DOHH2 (cell line): ENCODE measurements at regions not wholly inside any gene's neighbourhood (a gene's known extent, or its start where the extent isn't known, plus 50 kb on each side); places are given as distances from the start of the nearest gene placed in this dataset.

ENCODE experiments used
- H3F3A ChIP-seq: fragments of 200-600 bp; sonication (generic), shearing (Covaris generic); 2 replicates; pipeline ENCODE4 v1.6.0; 2016; ENCODE audit warnings: antibody characterized with exemption, mild to moderate bottlenecking; ENCODE audit not compliant: control insufficient read depth, insufficient read depth
- H3K27ac ChIP-seq: fragments of 200-600 bp; sonication (generic); 2 replicates; pipeline ENCODE4 v1.5.1; 2014; ENCODE audit warnings: low read depth, mild to moderate bottlenecking, low read length, moderate library complexity
- H3K27me3 ChIP-seq: fragments of 200-600 bp; sonication (generic); 2 replicates; pipeline ENCODE4 v1.6.1; 2014; ENCODE audit warnings: mild to moderate bottlenecking, low read length, mixed read lengths; ENCODE audit not compliant: control insufficient read depth
- H3K36me3 ChIP-seq: fragments of 200-600 bp; sonication (generic); 2 replicates; pipeline ENCODE4 v1.6.1; 2014; ENCODE audit warnings: mild to moderate bottlenecking, low read length, moderate library complexity, mixed read lengths; ENCODE audit not compliant: control insufficient read depth
- H3K4me1 ChIP-seq: fragments of 200-600 bp; sonication (generic); 2 replicates; pipeline ENCODE4 v1.6.1; 2014; ENCODE audit warnings: mild to moderate bottlenecking, low read length, mixed read lengths; ENCODE audit not compliant: control insufficient read depth
- H3K4me2 ChIP-seq: fragments of 200-600 bp; sonication (generic); 2 replicates; pipeline ENCODE4 v1.6.0; 2014; ENCODE audit warnings: mild to moderate bottlenecking, low read length, moderate library complexity
- H3K4me3 ChIP-seq: fragments of 200-600 bp; sonication (generic); 2 replicates; pipeline ENCODE4 v1.5.1; 2014; ENCODE audit warnings: mild to moderate bottlenecking, low read length, mixed read lengths
- H3K79me2 ChIP-seq: fragments of 200-600 bp; sonication (generic); 2 replicates; pipeline ENCODE4 v1.6.1; 2014; ENCODE audit warnings: mild to moderate bottlenecking, low read length, mixed read lengths; ENCODE audit not compliant: control insufficient read depth
- H3K9me2 ChIP-seq: fragments of 200-600 bp; sonication (generic); replicated peaks from 2 replicates; pipeline ENCODE4 v1.6.1; 2014; ENCODE audit warnings: mild to moderate bottlenecking, low read length, mixed read lengths; ENCODE audit not compliant: control insufficient read depth
- H3K9me3 ChIP-seq: fragments of 200-600 bp; sonication (generic); 2 replicates; pipeline ENCODE4 v1.6.1; 2014; ENCODE audit warnings: antibody characterized with exemption, low read length, mixed read lengths; ENCODE audit not compliant: control insufficient read depth, insufficient read depth
- H4K20me1 ChIP-seq: fragments of 200-600 bp; sonication (generic); 2 replicates; pipeline ENCODE4 v1.6.0; 2014; ENCODE audit warnings: low read depth, mild to moderate bottlenecking, antibody characterized with exemption, low read length, moderate library complexity; ENCODE audit not compliant: control insufficient read depth, insufficient read depth
- CTCF ChIP-seq: fragments of 200-600 bp; sonication (generic); IDR thresholded peaks from one replicate; pipeline ENCODE4 v1.5.1; 2014; ENCODE audit warnings: antibody characterized with exemption, mild to moderate bottlenecking, low read depth, low read length; ENCODE audit not compliant: poor library complexity, severe bottlenecking
- EZH2phosphoT487 ChIP-seq: fragments of 200-600 bp; sonication (generic); IDR thresholded peaks from 2 replicates; pipeline ENCODE4 v1.6.1; 2017; ENCODE audit warnings: borderline replicate concordance, mild to moderate bottlenecking, antibody characterized with exemption, low read length, moderate library complexity, mixed read lengths

- no peaks in the 10 kb centered on the region for H3K9me2 ChIP-seq
- no peaks in the 10 kb centered on the region for H4K20me1 ChIP-seq
- H3K9me3 ChIP-seq: no peaks in the 10 kb centered on the region
- H3K27ac ChIP-seq: no peak overlapping the region
- no peaks in the 10 kb centered on the region for H3K36me3 ChIP-seq
- no peak overlapping the region for H3K4me3 ChIP-seq
- no peaks in the 10 kb centered on the region for H3K79me2 ChIP-seq
- H3K27me3 ChIP-seq: no peaks in the 10 kb centered on the region
- H3F3A ChIP-seq: no peaks in the 10 kb centered on the region
- no peak for TF ChIP-seq CTCF
- no peak for TF ChIP-seq EZH2phosphoT487
- peaks cover 8% of the 10 kb centered on the region for H3K4me1 ChIP-seq
- no peak overlapping the region for H3K4me2 ChIP-seq
Measured at GRCh38 chr4:11134705-11135104, 294.0 kb downstream of the HS3ST1 start.

GRCh38 chr4:11133868-11134267, 294.8 kb downstream of the HS3ST1 start:
- Histone ChIP-seq H3F3A (no peaks in the 10 kb centered on the region), H3K27ac (no peak overlapping the region), H3K36me3 (no peaks in the 10 kb centered on the region), H3K4me3 (no peak overlapping the region), H4K20me1 (no peaks in the 10 kb centered on the region), H3K79me2 (no peaks in the 10 kb centered on the region), H3K9me3 (no peaks in the 10 kb centered on the region), H3K27me3 (no peaks in the 10 kb centered on the region), H3K9me2 (no peaks in the 10 kb centered on the region), H3K4me2 (no peak overlapping the region), H3K4me1 (peaks cover 8% of the 10 kb centered on the region)
- TF ChIP-seq CTCF (no peak), EZH2phosphoT487 (no peak)

- no peaks in the 10 kb centered on the region for H3K27me3 ChIP-seq
- no peaks in the 10 kb centered on the region for H3K9me3 ChIP-seq
- peaks cover 8% of the 10 kb centered on the region for H3K4me1 ChIP-seq
- no peaks in the 10 kb centered on the region for H4K20me1 ChIP-seq
- H3F3A ChIP-seq: no peaks in the 10 kb centered on the region
- H3K79me2 ChIP-seq: no peaks in the 10 kb centered on the region
- H3K4me2 ChIP-seq: no peak overlapping the region
- H3K9me2 ChIP-seq: no peaks in the 10 kb centered on the region
- TF ChIP-seq CTCF (no peak), EZH2phosphoT487 (no peak)
- no peak overlapping the region for H3K27ac ChIP-seq
- H3K36me3 ChIP-seq: no peaks in the 10 kb centered on the region
- no peak overlapping the region for H3K4me3 ChIP-seq
Measured at GRCh38 chr4:11132478-11132877, 296.2 kb downstream of the HS3ST1 start.

GRCh38 chr4:11131491-11131890, 297.2 kb downstream of the HS3ST1 start:
- H3K4me1 ChIP-seq: peaks cover 8% of the 10 kb centered on the region
- H3K4me2 ChIP-seq: no peak overlapping the region
- H3K9me2 ChIP-seq: no peaks in the 10 kb centered on the region
- no peaks in the 10 kb centered on the region for H4K20me1 ChIP-seq
- no peaks in the 10 kb centered on the region for H3K9me3 ChIP-seq
- no peaks in the 10 kb centered on the region for H3K27me3 ChIP-seq
- no peak overlapping the region for H3K4me3 ChIP-seq
- H3K36me3 ChIP-seq: no peaks in the 10 kb centered on the region
- no peak overlapping the region for H3K27ac ChIP-seq
- no peaks in the 10 kb centered on the region for H3F3A ChIP-seq
- no peaks in the 10 kb centered on the region for H3K79me2 ChIP-seq
- no peak for TF ChIP-seq EZH2phosphoT487
- no peak for TF ChIP-seq CTCF
